GM18909 (cell line): ENCODE measurements at regions not wholly inside any gene's neighbourhood (a gene's known extent, or its start where the extent isn't known, plus 50 kb on each side); places are given as distances from the start of the nearest gene placed in this dataset.
"Not testable (repeated sequence)": the region's sequence is repeated elsewhere in the genome, so short reads cannot be mapped to it uniquely, and the experiment has no call there.

ENCODE experiments used
- ATAC-seq: cut with Tn5 transposase; IDR thresholded peaks from one replicate; pipeline ENCODE4 v1.9.1; 2021; ENCODE audit warnings: mild to moderate bottlenecking; ENCODE audit not compliant: unreplicated experiment, poor library complexity

- not testable (repeated sequence) for ATAC-seq
These were observed 145.1 kb upstream of the BCL6 start for GRCh38 chr3:187890405-187890752.

- no peak for ATAC-seq
These were observed 151.4 kb upstream of the BCL6 start for GRCh38 chr3:187896646-187897045.

DNA sequence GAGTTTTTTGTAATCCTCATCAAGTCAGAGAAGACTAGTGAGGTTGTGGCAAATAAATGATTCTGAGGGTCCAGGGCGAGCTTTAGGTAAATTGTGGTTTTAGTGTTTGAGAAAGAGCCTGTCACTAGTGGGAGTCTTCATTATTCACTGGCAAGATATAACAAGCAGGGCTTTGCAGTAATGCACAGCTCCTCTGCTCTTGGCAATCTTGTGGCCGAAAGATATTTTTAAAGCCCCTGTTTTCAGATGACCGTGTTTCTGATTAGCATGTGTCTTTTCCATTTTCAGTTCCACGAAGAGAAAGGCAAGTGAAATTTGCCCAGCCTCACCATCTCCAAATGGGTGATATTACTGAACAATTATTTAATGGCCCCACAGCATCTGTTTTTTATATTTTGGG is 154.0 kb upstream of the BCL6 start:
- no peak for ATAC-seq

GRCh38 chr3:187900993-187901755 is 155.9 kb upstream of the BCL6 start:
- no peak for ATAC-seq

DNA sequence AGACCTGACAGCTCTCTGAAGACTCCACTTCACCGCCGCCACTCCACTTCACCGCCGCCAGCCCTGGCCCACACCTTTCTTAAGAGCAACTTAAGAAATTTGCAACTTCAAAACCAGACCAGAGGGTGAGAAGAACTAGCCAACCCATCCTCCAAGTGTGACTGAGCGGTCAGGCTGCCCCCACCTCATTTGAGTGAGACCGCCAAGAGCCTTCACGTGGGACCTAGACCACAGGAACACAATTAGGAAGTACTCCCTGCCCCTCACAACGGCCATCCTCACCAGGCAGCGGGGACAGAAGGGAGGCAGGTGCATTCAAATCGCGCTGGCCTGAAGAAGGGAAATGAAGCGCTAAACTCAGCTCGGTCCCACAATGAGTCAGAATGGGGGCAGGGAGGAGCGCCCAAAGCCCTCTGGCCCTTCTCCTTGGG is 156.8 kb upstream of the BCL6 start:
- peak; percentile 73 for ATAC-seq

DNA sequence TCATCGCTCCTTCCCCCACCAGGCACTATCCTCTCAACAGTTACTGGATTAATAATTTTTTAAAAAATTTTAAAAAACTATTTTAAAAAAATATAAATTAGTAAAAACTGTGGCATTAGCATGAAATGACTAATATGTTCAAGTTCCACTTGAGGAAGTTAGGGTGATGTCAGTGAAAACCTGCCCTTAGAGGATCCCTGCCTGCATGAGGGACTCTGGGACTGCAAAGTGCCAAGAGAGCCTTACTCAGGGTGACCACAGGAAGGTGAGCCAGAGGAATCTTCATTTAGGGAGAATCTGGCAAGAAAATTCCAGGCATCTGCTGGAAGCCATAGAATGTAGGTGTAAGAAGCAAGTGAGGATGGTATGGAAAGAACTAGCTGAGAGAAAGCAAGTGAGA is 157.7 kb upstream of the BCL6 start:
- ATAC-seq = no peak

GRCh38 chr3:187903697-187904096 is 158.4 kb upstream of the BCL6 start:
- no peak for ATAC-seq

DNA sequence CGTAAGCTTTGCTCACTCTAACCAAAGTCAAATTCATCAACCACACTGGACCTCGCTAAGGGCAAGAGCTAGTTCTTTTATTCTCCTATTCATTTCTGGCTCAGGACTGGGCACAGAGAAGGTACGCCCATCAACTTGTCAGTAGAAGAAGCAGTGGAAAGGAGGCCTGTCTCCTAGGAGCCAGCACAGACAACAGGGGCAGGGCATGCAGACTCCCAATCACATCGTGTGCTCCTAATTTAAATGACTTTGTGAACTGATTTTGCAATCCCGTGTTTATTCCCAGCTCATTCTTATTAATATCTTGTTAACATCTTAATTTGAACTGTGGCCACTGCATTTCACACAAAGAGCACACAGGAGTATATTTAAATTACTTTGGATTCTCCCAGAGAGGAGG is 161.1 kb upstream of the BCL6 start:
- no peak for ATAC-seq

GRCh38 chr3:187906920-187907319 is 161.7 kb upstream of the BCL6 start:
- ATAC-seq = no peak

GRCh38 chr3:187909866-187910265 is 164.6 kb upstream of the BCL6 start:
- ATAC-seq = no peak

GRCh38 chr3:187912007-187912406 is 166.7 kb upstream of the BCL6 start:
- no peak for ATAC-seq

GRCh38 chr3:187913617-187914033 is 168.4 kb upstream of the BCL6 start:
- ATAC-seq = no peak

DNA sequence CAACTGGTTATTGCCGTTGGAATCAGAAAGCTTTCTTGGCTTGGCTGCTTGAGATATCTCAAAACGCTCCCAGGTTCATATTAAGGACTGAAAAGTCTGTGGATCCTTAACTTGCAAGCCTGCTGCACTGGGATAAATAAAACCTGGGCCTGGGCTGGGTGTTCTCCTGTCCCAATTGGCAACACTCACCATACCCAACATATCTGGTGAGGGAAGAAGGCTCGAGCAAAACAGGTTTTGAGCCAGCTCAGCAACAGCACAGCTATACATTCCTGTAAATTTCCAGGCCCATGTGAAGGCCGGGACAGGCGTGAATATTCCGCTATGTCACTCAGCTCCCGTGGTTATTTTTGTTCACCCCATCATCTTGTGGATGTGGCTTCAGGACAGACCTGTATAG is 169.0 kb upstream of the BCL6 start:
- ATAC-seq = no peak

- no peak for ATAC-seq
These were observed 170.8 kb upstream of the BCL6 start for GRCh38 chr3:187916072-187916471.

DNA sequence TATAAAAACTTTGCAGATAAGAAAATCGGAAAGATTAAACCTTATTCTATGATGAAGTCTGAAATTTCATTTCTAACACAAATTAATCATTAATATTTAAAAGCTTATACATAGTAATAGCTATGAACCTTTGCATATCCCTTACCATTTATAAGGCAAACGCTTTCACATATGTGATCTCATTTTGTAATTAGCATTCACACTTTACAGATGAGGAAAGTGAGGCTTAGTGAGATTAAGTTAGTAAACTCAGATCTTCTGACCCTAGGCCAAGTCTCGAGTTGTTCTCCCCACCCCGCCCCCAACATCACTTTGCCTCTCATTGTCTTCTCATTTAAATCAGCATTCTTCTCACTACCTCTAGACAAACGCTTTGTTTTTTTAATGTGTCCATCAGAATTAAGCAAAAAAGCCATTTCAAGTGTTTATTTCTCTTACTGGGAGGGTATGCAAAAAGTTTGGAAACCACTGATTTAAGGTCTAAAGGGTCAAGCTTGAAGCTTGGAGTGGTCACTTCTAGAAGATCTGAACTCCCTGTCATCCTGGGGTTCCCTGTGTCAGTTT is 172.9 kb upstream of the BCL6 start:
- ATAC-seq = no peak

DNA sequence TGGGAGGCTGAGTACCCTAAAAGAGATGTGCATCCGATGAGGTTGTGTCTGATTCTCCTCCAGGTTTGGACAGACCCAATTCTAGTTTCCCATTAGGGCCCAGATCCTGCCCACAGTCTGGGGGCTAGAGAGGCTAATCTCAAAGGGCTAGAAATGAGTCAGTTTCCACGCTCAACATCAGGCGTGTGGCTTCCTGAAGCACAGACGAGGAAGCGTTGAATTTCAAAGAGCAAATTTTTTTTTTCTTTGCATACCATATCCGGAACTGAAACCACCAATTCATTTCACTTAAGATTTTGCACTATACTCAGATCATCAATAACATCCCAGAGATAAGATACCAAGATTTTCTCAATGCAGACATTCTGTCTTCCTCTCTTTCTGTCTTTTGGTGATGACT is 173.8 kb upstream of the BCL6 start:
- ATAC-seq = peak; percentile 94

- ATAC-seq = peak; percentile 51
These were observed 174.3 kb upstream of the BCL6 start for GRCh38 chr3:187919544-187919943.

- no peak for ATAC-seq
These were observed 174.8 kb upstream of the BCL6 start for GRCh38 chr3:187920030-187920429.

GRCh38 chr3:187920913-187921312 is 175.6 kb upstream of the BCL6 start:
- ATAC-seq = no peak

GRCh38 chr3:187921391-187922074 is 176.3 kb upstream of the BCL6 start:
- ATAC-seq = no peak

DNA sequence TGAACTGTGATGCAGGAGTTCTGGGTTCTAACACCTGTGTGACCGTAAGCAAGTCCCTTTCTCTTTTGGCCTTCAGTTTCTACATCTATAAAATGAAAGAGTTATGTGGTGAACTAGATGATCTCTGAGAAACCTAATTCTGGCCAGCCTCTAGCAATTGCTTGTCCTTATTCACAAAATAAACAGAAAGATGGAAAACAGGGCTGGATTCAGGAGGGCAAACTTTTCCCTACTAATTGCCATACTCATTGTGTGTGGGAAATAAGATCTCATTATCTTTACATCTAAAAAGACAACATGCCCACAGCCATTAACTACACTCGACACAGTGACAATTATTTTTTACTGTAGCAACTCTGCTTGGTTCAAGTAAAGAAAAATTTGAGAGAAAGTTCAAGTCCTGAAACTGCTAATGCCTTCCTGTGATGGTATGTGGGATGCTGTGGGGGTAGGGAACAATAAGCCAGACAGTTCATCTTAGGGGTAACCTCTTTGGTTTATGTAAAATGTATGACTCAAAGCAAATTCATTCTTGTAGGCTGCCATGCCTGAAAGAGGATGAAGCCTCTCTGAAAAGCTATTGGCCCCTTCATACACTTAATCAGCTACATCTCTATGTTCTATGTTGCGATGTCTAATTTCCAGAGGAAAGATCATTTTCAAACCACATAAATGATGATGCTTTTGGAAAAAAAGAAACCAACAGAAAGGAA is 177.6 kb upstream of the BCL6 start:
- ATAC-seq = no peak
